Peyer's patch (tissue), 4 donors: ENCODE measurements at regions not wholly inside any gene's neighbourhood (a gene's known extent, or its start where the extent isn't known, plus 50 kb on each side); places are given as distances from the start of the nearest gene placed in this dataset.

Experiments
- DNase-seq, 3 donors: peaks; one replicate each; pipeline ENCODE4 v3.0.0-alpha.2; 2017 to 2019
- H3K27ac ChIP-seq, 4 donors: fragments of 200-600 bp; sonication (generic); one replicate each; pipeline ENCODE4 v1.5.1; 2016 to 2019
- H3K27me3 ChIP-seq, 2 donors: fragments of 200-600 bp; sonication (generic); one replicate each; pipeline ENCODE4 v1.5.1; 2019
- H3K36me3 ChIP-seq, 3 donors: fragments of 200-600 bp; sonication (generic); one replicate each; pipeline ENCODE4 v1.5.1; 2016 to 2019
- H3K4me1 ChIP-seq, 4 donors: fragments of 200-600 bp; sonication (generic); one replicate each; pipeline ENCODE4 v1.5.1; 2016 to 2019
- H3K4me3 ChIP-seq, 4 donors: fragments of 200-600 bp; sonication (generic); 1 replicate in 3 of 4; 2 replicates in 1 of 4; pipeline ENCODE4 v1.5.1; 2016 to 2019; ENCODE audit warnings: mild to moderate bottlenecking in 1 of 4
- H3K9me3 ChIP-seq, 4 donors: fragments of 200-600 bp; sonication (generic); one replicate each; pipeline ENCODE4 v1.5.1; 2016 to 2019; ENCODE audit warnings: mild to moderate bottlenecking in 1 of 4
- POLR2A ChIP-seq, 2 donors: fragments of 450-650 bp; IDR thresholded peaks; one replicate each; pipeline ENCODE4 v1.5.1; 2017; ENCODE audit warnings: antibody characterized with exemption in 2 of 2, mild to moderate bottlenecking in 2 of 2, moderate library complexity in 2 of 2
- TF ChIP-seq, protein P1 (sequence below), 6 experiments: fragments of 450-650 bp in 4 of 6; fragments of 200-600 bp in 2 of 6; sonication (generic) in 1 of 6; IDR thresholded peaks; one replicate each; pipeline ENCODE4 v1.5.1; 2017 to 2019; ENCODE audit warnings: antibody characterized with exemption in 6 of 6, mild to moderate bottlenecking in 3 of 6, moderate library complexity in 1 of 6

DNA sequence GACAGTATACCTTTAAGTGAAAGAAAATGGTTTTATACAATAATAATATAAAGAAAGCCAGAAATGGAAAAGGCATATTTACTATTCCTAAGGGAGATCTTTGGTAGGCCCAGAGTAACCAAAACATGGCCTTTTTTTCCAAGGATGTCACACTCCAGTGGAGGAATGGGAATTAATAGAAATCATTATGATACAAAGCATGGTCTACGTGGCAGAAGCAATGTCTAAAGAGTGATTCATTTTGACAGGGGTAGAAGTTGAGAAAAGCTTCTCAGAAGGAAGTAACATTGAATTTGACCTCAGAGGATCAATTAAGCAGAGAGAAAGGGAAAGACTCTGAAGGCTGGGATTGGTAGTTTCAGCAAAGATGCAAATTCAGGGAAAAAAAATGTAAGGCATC is 208.6 kb downstream of the BTG1 start:
- H3K4me1 ChIP-seq = no peaks in the 10 kb centered on the region
- H3K9me3 ChIP-seq = no peaks in the 10 kb centered on the region
- no peaks in the 10 kb centered on the region for H3K27me3 ChIP-seq
- no peak overlapping the region for H3K27ac ChIP-seq
- no peaks in the 10 kb centered on the region for H3K36me3 ChIP-seq
- H3K4me3 ChIP-seq = no peak overlapping the region
- TF ChIP-seq POLR2A (IDR thresholded peaks at IDR 0.05) = no peak
- TF ChIP-seq, protein P1, sequence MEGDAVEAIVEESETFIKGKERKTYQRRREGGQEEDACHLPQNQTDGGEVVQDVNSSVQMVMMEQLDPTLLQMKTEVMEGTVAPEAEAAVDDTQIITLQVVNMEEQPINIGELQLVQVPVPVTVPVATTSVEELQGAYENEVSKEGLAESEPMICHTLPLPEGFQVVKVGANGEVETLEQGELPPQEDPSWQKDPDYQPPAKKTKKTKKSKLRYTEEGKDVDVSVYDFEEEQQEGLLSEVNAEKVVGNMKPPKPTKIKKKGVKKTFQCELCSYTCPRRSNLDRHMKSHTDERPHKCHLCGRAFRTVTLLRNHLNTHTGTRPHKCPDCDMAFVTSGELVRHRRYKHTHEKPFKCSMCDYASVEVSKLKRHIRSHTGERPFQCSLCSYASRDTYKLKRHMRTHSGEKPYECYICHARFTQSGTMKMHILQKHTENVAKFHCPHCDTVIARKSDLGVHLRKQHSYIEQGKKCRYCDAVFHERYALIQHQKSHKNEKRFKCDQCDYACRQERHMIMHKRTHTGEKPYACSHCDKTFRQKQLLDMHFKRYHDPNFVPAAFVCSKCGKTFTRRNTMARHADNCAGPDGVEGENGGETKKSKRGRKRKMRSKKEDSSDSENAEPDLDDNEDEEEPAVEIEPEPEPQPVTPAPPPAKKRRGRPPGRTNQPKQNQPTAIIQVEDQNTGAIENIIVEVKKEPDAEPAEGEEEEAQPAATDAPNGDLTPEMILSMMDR (IDR thresholded peaks at IDR 0.05) = no peak
- DNase-seq = no peak

DNA sequence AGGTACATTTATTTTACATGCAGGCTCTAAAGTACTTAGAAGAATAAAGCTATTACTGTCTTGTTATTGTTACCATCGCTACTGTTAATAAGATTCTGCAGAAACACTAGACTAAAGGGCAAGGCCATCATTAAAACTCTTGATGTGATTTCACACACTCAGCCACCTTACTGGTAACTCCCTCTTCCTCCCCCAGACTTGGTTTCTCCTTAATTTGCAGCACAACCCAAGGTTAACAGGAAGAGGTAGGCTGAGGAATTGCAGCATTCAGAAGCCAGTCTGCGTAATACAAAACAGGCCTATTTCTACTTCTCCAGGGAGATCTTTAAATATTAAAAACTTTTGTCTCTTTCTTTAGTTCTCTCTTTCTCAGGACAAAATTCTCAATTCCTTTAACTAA is 210.3 kb downstream of the BTG1 start:
- TF ChIP-seq, protein P1 (IDR thresholded peaks at IDR 0.05) = no peak
- no peak for TF ChIP-seq POLR2A (IDR thresholded peaks at IDR 0.05)
- Histone ChIP-seq H3K36me3 (no peaks in the 10 kb centered on the region), H3K9me3 (no peaks in the 10 kb centered on the region)

DNA sequence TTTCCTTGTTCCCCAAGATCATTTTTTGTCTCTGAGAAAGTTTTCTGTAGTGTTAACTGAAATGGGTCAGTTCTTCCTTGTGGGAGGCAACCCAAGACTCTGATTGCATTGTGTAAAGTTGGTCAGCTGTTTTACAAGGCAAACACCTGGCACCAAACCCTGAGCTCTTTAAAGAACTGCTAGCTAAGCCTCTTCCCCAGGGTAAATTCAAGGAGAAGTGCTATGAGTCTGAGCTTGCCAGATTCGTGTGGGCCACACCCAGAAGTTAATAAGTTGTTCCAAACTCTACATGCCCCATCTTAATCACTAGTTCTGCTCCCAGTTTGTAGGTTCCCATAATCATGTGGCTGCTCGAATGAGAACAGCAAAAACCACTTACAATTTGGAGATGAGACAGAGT is 214.5 kb downstream of the BTG1 start:
- Histone ChIP-seq H3K36me3 (no peaks in the 10 kb centered on the region), H3K4me3 (no peak overlapping the region), H3K9me3 (no peaks in the 10 kb centered on the region), H3K27me3 (no peaks in the 10 kb centered on the region), H3K4me1 (no peaks in the 10 kb centered on the region), H3K27ac (no peak overlapping the region)
- no peak for DNase-seq
- TF ChIP-seq, protein P1 (IDR thresholded peaks at IDR 0.05) = no peak
- TF ChIP-seq POLR2A (IDR thresholded peaks at IDR 0.05) = no peak

More for the DNA sequence above, 210.3 kb downstream of the BTG1 start:
- Histone ChIP-seq H3K27ac (no peak overlapping the region), H3K4me1 (no peaks in the 10 kb centered on the region), H3K27me3 (no peaks in the 10 kb centered on the region), H3K4me3 (no peak overlapping the region)
- no peak for DNase-seq

DNA sequence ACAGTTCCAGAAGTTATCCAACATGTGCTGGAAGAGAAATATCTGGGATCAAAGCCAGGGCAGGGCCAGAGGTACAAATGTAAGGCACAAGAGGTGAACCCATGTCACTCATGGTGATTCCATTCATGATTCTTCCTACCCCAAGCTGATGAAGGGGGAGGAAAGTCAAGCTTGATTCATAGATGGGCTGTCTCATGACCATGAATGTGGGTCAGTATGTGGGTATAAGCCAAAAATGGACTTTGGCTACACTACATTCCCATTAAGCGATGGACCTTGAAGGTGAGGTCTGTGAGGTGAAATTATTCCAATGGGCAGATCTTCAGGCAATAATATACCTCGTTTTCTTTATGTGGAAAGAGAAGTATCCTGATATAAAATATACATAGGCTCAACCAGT is 217.1 kb downstream of the BTG1 start:
- Histone ChIP-seq H3K36me3 (no peaks in the 10 kb centered on the region), H3K4me1 (no peaks in the 10 kb centered on the region), H3K27me3 (no peaks in the 10 kb centered on the region), H3K4me3 (no peak overlapping the region), H3K9me3 (no peaks in the 10 kb centered on the region), H3K27ac (no peak overlapping the region)
- TF ChIP-seq, protein P1 (IDR thresholded peaks at IDR 0.05) = no peak
- no peak for TF ChIP-seq POLR2A (IDR thresholded peaks at IDR 0.05)
- no peak for DNase-seq

DNA sequence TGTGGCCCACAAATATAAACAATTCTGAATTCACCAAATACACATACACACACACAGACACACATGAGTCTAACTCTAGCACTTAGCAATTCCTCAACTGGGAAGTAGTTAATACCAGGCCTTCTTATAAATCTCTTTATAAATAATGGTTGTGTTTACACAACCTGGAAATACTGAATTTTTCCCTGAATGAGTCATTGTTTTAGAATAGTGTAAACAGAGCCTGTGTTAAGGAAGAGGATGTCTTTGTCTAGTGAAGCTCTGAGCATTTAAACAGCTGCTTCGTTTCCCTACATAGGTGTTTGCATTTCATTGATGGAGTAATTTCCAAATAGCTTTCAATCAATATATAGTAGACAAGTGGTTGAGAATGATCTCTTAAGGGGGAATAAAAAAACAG is 218.8 kb downstream of the BTG1 start:
- Histone ChIP-seq H3K27ac (no peak overlapping the region), H3K4me1 (no peaks in the 10 kb centered on the region)

More for the DNA sequence above, 218.8 kb downstream of the BTG1 start:
- TF ChIP-seq, protein P1 (IDR thresholded peaks at IDR 0.05) = no peak
- TF ChIP-seq POLR2A (IDR thresholded peaks at IDR 0.05) = no peak
- Histone ChIP-seq H3K9me3 (no peaks in the 10 kb centered on the region), H3K36me3 (no peaks in the 10 kb centered on the region), H3K4me3 (no peak overlapping the region), H3K27me3 (no peaks in the 10 kb centered on the region)
- DNase-seq = no peak
